ENCODE measurements at regions not wholly inside any gene's neighbourhood (a gene's known extent, or its start where the extent isn't known, plus 50 kb on each side); places are given as distances from the start of the nearest gene placed in this dataset.

GRCh38 chr18:67788310-67789164, 272.0 kb upstream of the DSEL start:
- no peak for TF ChIP-seq CTCF (IDR thresholded peaks at IDR 0.05; ENCODE audit: unreplicated experiment)
- Mint-ChIP-seq H3K4me1 (ENCODE audit: low read depth, unreplicated experiment) (peaks cover 10% of the 10 kb centered on the region), H3K9me3 (ENCODE audit: low read depth, unreplicated experiment) (peaks cover 3% of the 10 kb centered on the region), H3K36me3 (ENCODE audit: insufficient read depth, unreplicated experiment) (no peaks in the 10 kb centered on the region), H3K27ac (ENCODE audit: unreplicated experiment) (no peak overlapping the region), H3K27me3 (ENCODE audit: unreplicated experiment) (no peaks in the 10 kb centered on the region), H3K4me3 (ENCODE audit: low read depth, unreplicated experiment) (no peak overlapping the region)
- no peak for DNase-seq
- BruUV-seq (replicated peaks): no TSS peak
- CTCF ChIA-PET: no interaction called here
- intact Hi-C loops (cut with micrococcal nuclease; ENCODE audit: unreplicated experiment): no loop called here

- intact Hi-C loops (cut with micrococcal nuclease; ENCODE audit: unreplicated experiment): no loop called here
Observed at GRCh38 chr18:67783196-67783946, 266.9 kb upstream of the DSEL start.

GRCh38 chr18:67778016-67778415, 261.5 kb upstream of the DSEL start:
- no peak for TF ChIP-seq CTCF (IDR thresholded peaks at IDR 0.05; ENCODE audit: unreplicated experiment)
- BruUV-seq (replicated peaks): no TSS peak
- intact Hi-C loops (cut with micrococcal nuclease; ENCODE audit: unreplicated experiment): no loop called here
- H3K27ac Mint-ChIP-seq (ENCODE audit: unreplicated experiment): no peak overlapping the region
- no peaks in the 10 kb centered on the region for H3K27me3 Mint-ChIP-seq (ENCODE audit: unreplicated experiment)
- no peaks in the 10 kb centered on the region for H3K36me3 Mint-ChIP-seq (ENCODE audit: insufficient read depth, unreplicated experiment)
- H3K4me1 Mint-ChIP-seq (ENCODE audit: low read depth, unreplicated experiment): peaks cover 1% of the 10 kb centered on the region
- CTCF ChIA-PET: no interaction called here
- DNase-seq: no peak
- no peak overlapping the region for H3K4me3 Mint-ChIP-seq (ENCODE audit: low read depth, unreplicated experiment)
- no peaks in the 10 kb centered on the region for H3K9me3 Mint-ChIP-seq (ENCODE audit: low read depth, unreplicated experiment)

More at GRCh38 chr18:67783196-67783946, 266.9 kb upstream of the DSEL start:
- Mint-ChIP-seq H3K36me3 (ENCODE audit: insufficient read depth, unreplicated experiment) (no peaks in the 10 kb centered on the region), H3K4me3 (ENCODE audit: low read depth, unreplicated experiment) (no peak overlapping the region), H3K9me3 (ENCODE audit: low read depth, unreplicated experiment) (no peaks in the 10 kb centered on the region), H3K4me1 (ENCODE audit: low read depth, unreplicated experiment) (peaks cover 17% of the 10 kb centered on the region), H3K27me3 (ENCODE audit: unreplicated experiment) (no peaks in the 10 kb centered on the region), H3K27ac (ENCODE audit: unreplicated experiment) (peak overlapping the region; percentile 86)
- DNase-seq: no peak
- no TSS peak for BruUV-seq (replicated peaks)
- no peak for TF ChIP-seq CTCF (IDR thresholded peaks at IDR 0.05; ENCODE audit: unreplicated experiment)
- CTCF ChIA-PET: interaction anchor here (0.8 kb wide), 1 partner anchor 13 kb away, joined by 3 read pairs; no protein-coding TSS in a partner anchor

- H3K4me1 Mint-ChIP-seq (ENCODE audit: low read depth, unreplicated experiment): peaks cover under 1% of the 10 kb centered on the region
- H3K9me3 Mint-ChIP-seq (ENCODE audit: low read depth, unreplicated experiment): no peaks in the 10 kb centered on the region
- no peak overlapping the region for H3K27ac Mint-ChIP-seq (ENCODE audit: unreplicated experiment)
- TF ChIP-seq CTCF (IDR thresholded peaks at IDR 0.05; ENCODE audit: unreplicated experiment): no peak
- CTCF ChIA-PET: no interaction called here
- H3K36me3 Mint-ChIP-seq (ENCODE audit: insufficient read depth, unreplicated experiment): no peaks in the 10 kb centered on the region
- no peaks in the 10 kb centered on the region for H3K27me3 Mint-ChIP-seq (ENCODE audit: unreplicated experiment)
- no peak for DNase-seq
- BruUV-seq (replicated peaks): no TSS peak
- intact Hi-C loops (cut with micrococcal nuclease; ENCODE audit: unreplicated experiment): no loop called here
- no peak overlapping the region for H3K4me3 Mint-ChIP-seq (ENCODE audit: low read depth, unreplicated experiment)
Observed at GRCh38 chr18:67776929-67777328, 260.4 kb upstream of the DSEL start.
